COLO668 (cell line): ENCODE measurements at regions not wholly inside any gene's neighbourhood (a gene's known extent, or its start where the extent isn't known, plus 50 kb on each side); places are given as distances from the start of the nearest gene placed in this dataset.

Source experiments
- DNase-seq: peaks from one replicate; lab custom pipeline; 2025; ENCODE audit not compliant: unreplicated experiment; lab: John Stamatoyannopoulos, UW

DNA sequence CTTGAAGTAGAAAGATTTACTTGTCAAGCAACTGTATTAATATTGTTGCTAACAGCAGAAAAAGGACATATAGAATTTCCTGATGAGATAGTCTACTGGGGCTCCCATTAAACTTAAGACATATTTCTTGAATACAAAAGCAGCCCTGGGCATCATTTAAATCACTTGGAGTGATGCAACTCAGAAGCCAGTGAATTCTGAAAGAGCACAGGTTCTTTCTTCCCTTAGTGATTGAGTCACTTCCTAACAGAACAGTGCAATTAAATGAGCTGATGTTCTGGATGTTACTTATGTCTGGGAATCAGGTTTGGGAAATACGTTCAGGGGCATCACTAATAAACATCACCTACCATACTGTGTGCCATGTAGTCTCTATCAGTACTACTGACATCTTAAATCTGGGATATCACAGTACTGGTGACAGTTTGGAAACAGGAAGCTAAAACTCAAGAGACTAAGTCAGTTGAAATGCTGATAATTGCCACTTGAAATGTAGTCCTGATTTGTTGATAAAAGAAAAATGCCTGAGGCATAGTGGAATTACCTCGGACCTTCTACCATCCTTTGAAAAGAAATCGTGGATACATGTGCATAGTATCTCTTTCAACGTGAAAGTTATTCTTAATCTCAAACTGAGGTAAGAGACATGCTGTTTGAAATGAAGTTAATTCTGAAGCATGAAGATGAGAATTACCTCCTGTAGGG, 249.2 kb upstream of the GPRIN3 start:
- no peak for DNase-seq

GRCh38 chr4:89551191-89551590, 243.6 kb upstream of the GPRIN3 start:
- DNase-seq = no peak

GRCh38 chr4:89549907-89550306, 242.3 kb upstream of the GPRIN3 start:
- no peak for DNase-seq

GRCh38 chr4:89545315-89545714, 237.7 kb upstream of the GPRIN3 start:
- no peak for DNase-seq

DNA sequence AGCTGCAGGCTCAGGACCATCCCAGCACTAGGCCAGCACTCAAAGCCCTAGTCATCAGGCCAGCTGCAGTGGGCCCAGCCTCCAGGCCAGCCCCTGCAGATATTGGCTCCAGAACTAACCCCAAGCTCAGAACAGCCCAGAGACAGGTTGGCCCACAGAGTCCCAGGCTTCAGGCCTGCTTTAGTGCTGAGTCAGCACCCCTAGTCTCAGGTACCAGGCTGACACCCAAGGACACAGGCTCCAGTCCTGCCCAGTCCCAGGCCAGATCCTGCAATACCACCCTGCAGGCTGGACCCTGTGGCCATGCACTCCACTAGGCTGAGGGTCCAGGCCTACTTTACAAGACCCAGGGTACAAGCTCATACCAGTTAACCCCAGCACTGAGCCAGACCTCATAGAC, 234.4 kb upstream of the GPRIN3 start:
- DNase-seq = no peak

DNA sequence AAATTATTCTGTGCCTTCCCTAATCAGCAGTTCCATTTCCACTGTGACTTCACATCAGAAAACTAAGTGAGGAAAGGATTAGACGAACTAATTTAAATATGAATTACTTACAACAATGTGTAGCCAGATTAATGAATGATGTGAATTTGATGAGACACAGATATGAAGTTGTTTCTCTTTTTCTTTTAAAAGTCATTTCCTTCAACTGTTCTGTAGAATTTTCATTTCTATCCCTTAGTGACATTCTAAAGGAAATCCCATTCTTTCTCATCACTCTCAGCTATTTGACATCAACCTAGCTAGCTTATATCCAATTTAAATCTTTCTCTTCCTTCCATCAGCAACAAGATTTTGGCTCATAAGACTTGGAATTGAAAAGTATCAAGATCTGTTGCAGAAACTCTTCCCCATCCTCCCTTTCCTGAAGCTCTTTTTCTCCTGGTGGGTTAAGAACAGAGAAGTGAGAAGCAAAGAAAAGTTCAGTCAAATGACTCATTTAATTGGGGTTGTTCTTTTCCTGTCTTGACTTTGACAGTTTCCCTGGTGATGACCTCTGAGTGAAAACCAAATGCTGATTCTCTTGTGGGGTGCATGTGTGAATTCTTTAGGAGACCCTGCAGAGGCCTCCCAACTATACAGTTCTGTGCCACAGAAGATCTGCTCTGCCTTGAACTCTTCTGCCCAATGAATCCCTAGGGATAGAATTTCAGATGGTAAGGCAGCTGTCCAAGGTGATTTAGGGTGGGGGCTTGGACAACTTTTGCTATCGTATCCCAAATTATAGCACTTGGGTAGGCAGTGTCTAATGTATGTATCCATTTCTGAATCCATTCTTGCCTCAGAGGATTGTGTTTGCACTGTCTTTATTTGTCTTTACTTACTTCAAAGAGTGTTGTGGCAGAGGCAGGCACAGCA, 232.5 kb upstream of the GPRIN3 start:
- DNase-seq = no peak

- DNase-seq = no peak
Measured at GRCh38 chr4:89539374-89539773, 231.8 kb upstream of the GPRIN3 start.

GRCh38 chr4:89538886-89539285, 231.3 kb upstream of the GPRIN3 start:
- no peak for DNase-seq

GRCh38 chr4:89538171-89538570, 230.6 kb upstream of the GPRIN3 start:
- DNase-seq = no peak

DNA sequence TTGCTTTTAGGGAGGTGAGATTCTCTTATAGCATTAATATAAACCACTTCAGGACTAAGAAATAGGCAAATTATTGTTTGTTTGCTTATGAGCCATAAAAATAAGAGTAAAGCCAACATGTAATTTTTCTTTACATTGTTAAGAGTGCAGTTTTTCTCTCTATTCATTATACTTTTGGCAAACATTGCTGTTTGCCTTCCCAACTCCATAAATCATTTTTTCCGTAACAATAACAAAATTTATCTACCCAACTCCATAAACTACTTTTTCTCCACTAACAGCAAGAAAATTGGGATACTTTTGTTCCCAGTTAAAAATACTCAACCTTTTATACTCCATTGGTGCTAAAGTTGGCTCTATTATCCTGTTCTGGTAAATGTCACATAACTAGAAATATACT, 229.7 kb upstream of the GPRIN3 start:
- DNase-seq = no peak

- DNase-seq = no peak
Measured at GRCh38 chr4:89535251-89535650, 227.7 kb upstream of the GPRIN3 start.

- no peak for DNase-seq
Measured at GRCh38 chr4:89534356-89534755, 226.8 kb upstream of the GPRIN3 start.

DNA sequence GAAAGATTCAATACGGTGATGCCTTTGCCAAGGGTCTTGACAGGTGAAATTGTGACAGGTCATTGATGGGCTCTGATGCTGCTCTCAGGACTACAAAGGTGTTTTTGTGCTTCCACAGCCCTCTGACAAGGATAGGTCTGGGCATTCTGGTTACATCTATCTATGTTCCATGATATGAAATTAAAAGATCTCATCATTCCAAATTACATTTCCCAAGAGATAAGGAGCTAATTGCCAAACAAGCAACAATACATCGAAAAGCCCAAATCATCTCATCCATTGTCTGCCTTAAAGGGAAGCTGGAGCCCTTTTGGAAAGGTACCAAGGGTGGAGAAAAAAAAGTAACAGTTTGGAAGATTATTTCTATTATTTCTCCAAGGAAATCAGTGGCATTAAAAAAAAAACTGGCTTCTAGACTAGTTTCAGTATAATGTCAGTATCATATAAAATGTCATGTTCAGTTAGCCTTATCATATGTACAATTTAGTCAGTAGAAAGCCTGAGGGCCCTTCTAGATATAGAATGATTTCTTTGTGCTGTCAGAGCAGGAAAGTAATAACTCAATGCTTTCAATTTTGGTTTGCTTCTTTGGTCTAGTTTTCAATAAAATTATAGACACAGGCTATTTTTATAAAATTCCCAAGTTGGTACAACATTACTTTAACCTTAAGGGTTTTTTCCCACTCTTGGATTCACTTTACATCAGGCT, 224.5 kb upstream of the GPRIN3 start:
- DNase-seq = no peak

GRCh38 chr4:89528526-89529133, 221.0 kb upstream of the GPRIN3 start:
- no peak for DNase-seq

DNA sequence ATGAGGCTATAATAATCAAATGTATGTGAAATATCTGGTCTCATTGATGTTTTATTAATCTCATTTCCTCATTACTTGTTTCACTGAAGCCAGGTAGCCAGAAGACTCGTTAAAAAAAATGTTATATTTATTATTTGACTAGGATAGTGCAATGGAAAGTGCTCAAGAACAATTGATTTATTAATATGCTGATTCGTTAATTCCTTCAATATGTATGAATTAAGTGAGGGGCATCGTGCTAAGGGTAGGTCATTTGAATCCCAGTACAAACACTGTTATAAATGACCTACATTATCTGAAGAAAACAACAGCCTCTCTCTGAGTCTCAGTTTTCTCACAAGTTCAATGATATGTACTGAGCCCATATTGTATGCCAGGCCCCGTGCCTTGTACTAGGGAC, 214.2 kb upstream of the GPRIN3 start:
- DNase-seq = no peak

DNA sequence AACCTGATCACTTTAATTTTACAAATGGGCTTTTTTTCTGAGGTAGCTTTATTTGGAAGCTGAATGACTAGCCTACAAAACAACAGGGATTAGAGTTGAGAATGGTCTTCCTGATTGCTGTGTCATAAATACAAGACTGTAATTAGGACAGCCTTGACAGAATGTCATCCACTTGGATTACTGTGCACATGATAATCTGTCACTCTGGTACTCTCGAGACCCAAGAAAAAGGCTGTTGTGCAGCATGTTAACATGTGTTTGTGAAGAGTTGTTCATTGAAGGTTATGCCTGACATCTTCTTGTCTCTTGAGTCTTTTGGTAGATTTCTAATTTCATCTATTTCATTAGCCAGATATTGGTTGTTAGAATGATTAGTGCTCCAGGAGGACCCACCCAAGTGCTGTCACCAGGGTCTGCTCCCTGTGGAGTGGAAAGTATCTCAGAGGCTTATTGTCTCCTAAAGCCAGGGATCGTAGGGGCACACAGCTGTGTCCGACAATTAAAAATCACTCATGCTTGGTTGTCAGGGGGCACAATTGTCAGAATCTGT, 212.2 kb upstream of the GPRIN3 start:
- no peak for DNase-seq

- DNase-seq = no peak
Measured at GRCh38 chr4:89518259-89518658, 210.7 kb upstream of the GPRIN3 start.

- no peak for DNase-seq
Measured at GRCh38 chr4:89514811-89515210, 207.2 kb upstream of the GPRIN3 start.

- no peak for DNase-seq
Measured at GRCh38 chr4:89511776-89512175, 204.2 kb upstream of the GPRIN3 start.

GRCh38 chr4:89509708-89510281, 202.2 kb upstream of the GPRIN3 start:
- DNase-seq = no peak
